ENCODE measurements at regions not wholly inside any gene's neighbourhood (a gene's known extent, or its start where the extent isn't known, plus 50 kb on each side); places are given as distances from the start of the nearest gene placed in this dataset.

GRCh38 chr6:2611092-2611491, 139.6 kb downstream of the MYLK4 start:
- no peak for ATAC-seq (ENCODE audit: insufficient number of reproducible peaks, low FRiP score, low read depth)

DNA sequence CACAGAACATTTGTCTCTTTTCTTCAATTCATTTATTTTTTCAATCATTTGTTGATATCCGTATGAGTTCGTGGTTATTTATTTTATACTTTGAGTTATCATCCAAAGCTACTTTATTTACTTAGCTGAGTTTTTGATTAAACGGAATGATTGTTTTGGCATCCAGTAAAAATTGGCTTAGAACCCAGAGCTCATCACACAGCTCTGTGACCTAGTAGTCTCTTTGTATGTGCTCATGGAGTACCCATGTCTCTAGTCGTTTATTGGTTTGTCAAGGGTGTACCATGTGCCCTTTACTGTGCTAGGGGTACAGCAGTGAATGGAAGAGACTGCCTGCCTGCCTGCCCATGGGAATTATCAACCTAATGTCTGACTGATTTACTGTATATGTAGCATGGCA, 142.2 kb downstream of the MYLK4 start:
- Histone ChIP-seq H3K4me1 (ENCODE audit: control insufficient read depth in 1 of 2, low read depth in 2 of 2) (peaks cover 0 to 14% of the 10 kb centered on the region in 2 donors), H3K36me3 (no peaks in the 10 kb centered on the region), H3K9me3 (no peaks in the 10 kb centered on the region), H3K4me3 (no peak overlapping the region), H3K27me3 (replicated peaks; ENCODE audit: insufficient read depth) (no peaks in the 10 kb centered on the region), H3K27ac (no peak overlapping the region)
- no peak for TF ChIP-seq CTCF (IDR thresholded peaks at IDR 0.05)
- DNase-seq (ENCODE audit: low spot score) (no peak), ATAC-seq (ENCODE audit: insufficient number of reproducible peaks, low FRiP score, low read depth) (no peak)

More at GRCh38 chr6:2611092-2611491, 139.6 kb downstream of the MYLK4 start:
- no peak for DNase-seq (ENCODE audit: low spot score)
- no peak overlapping the region for H3K4me3 ChIP-seq
- no peak overlapping the region for H3K27ac ChIP-seq
- H3K36me3 ChIP-seq, result no peaks in the 10 kb centered on the region
- H3K4me1 ChIP-seq (ENCODE audit: control insufficient read depth in 1 of 2, low read depth in 2 of 2), result peaks cover 0 to 26% of the 10 kb centered on the region in 2 donors
- no peaks in the 10 kb centered on the region for H3K27me3 ChIP-seq (replicated peaks; ENCODE audit: insufficient read depth)
- H3K9me3 ChIP-seq, result no peaks in the 10 kb centered on the region
- TF ChIP-seq CTCF (IDR thresholded peaks at IDR 0.05), result no peak

GRCh38 chr6:2600363-2600762, 150.4 kb downstream of the MYLK4 start:
- no peak overlapping the region for H3K4me3 ChIP-seq
- H3K4me1 ChIP-seq (ENCODE audit: control insufficient read depth in 1 of 2, low read depth in 2 of 2), result peaks cover 0 to 6% of the 10 kb centered on the region in 2 donors
- H3K27ac ChIP-seq, result no peak overlapping the region
- no peak for TF ChIP-seq CTCF (IDR thresholded peaks at IDR 0.05)
- DNase-seq (ENCODE audit: low spot score) (no peak), ATAC-seq (ENCODE audit: insufficient number of reproducible peaks, low FRiP score, low read depth) (no peak)
- no peaks in the 10 kb centered on the region for H3K27me3 ChIP-seq (replicated peaks; ENCODE audit: insufficient read depth)
- no peaks in the 10 kb centered on the region for H3K9me3 ChIP-seq
- no peaks in the 10 kb centered on the region for H3K36me3 ChIP-seq

DNA sequence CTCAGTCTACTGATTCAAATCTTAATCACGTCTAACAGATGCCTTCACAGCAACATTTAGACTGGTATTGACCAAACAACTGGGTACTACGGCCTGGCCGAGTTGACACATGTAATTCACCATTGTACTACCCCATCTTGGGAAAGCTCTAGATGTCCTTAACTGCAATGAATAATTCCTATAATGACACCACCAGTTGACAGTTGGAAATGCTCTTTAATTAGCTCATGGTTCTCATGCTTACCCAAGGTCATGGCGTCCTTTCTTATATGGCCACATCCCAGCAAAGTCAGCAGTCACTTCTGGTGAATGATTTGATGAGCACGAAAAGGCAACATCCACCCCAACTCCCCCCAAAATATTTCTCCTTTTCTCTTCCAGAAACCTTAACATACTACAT, 150.9 kb downstream of the MYLK4 start:
- no peak for ATAC-seq (ENCODE audit: insufficient number of reproducible peaks, low FRiP score, low read depth)
- TF ChIP-seq CTCF (IDR thresholded peaks at IDR 0.05), result no peak
- no peaks in the 10 kb centered on the region for H3K9me3 ChIP-seq
- H3K27me3 ChIP-seq (replicated peaks; ENCODE audit: insufficient read depth), result no peaks in the 10 kb centered on the region
- no peak overlapping the region for H3K27ac ChIP-seq
- peaks cover 0 to 6% of the 10 kb centered on the region in 2 donors for H3K4me1 ChIP-seq (ENCODE audit: control insufficient read depth in 1 of 2, low read depth in 2 of 2)
- H3K36me3 ChIP-seq, result no peaks in the 10 kb centered on the region
- DNase-seq (ENCODE audit: low spot score), result no peak
- no peak overlapping the region for H3K4me3 ChIP-seq

GRCh38 chr6:2598867-2599266, 151.9 kb downstream of the MYLK4 start:
- no peak for TF ChIP-seq CTCF (IDR thresholded peaks at IDR 0.05)
- Histone ChIP-seq H3K27me3 (replicated peaks; ENCODE audit: insufficient read depth) (no peaks in the 10 kb centered on the region), H3K4me3 (no peak overlapping the region), H3K9me3 (no peaks in the 10 kb centered on the region), H3K36me3 (no peaks in the 10 kb centered on the region), H3K4me1 (ENCODE audit: control insufficient read depth in 1 of 2, low read depth in 2 of 2) (peaks cover 0 to 6% of the 10 kb centered on the region in 2 donors), H3K27ac (no peak overlapping the region)
- ATAC-seq (ENCODE audit: insufficient number of reproducible peaks, low FRiP score, low read depth), result no peak
- DNase-seq (ENCODE audit: low spot score), result no peak

All from thoracic aorta (tissue), 2 donors.